ENCODE measurements at regions not wholly inside any gene's neighbourhood (a gene's known extent, or its start where the extent isn't known, plus 50 kb on each side); places are given as distances from the start of the nearest gene placed in this dataset.

GRCh38 chr14:61899497-61899896, 137.3 kb downstream of the SNAPC1 start:
- whole genome bisulfite sequencing, 2 donors, result 86 to 96% methylated on average over 4 of the region's 4 CpGs
- intact Hi-C loops (cut with DNase I; ENCODE audit: low total_unique reads), result no loop called here
- no peak for TF ChIP-seq CTCF (IDR thresholded peaks at IDR 0.05)
- TF ChIP-seq POLR2A (IDR thresholded peaks at IDR 0.05), result no peak
- H3K4me1 ChIP-seq, result no peaks in the 10 kb centered on the region
- no peak for DNase-seq
- no peaks in the 10 kb centered on the region for H3K27me3 ChIP-seq
- H3K4me3 ChIP-seq, result no peak overlapping the region
- no peaks in the 10 kb centered on the region for H3K36me3 ChIP-seq (ENCODE audit: low read depth, missing control alignments)
- no peak overlapping the region for H3K27ac ChIP-seq
- H3K9me3 ChIP-seq, result no peaks in the 10 kb centered on the region

DNA sequence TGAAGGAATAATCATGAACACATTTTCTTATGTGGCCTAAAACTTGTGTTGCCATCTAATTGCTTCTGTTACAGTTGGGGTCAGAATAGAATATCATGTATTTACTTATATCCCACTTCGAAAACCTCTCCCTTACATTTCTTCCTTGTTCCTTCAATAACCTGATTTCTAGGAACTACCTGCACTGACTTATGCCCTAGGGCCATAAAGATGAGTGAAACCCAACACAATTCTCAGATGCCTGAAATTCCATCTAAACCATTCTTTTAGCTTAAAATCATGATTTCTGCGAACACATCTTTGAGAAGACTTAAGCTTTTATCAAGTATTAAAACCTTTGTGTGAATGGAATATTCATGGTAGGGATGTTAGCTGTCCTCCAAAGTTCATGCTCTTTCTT, 142.7 kb downstream of the SNAPC1 start:
- WGBS, 2 donors, result 63 to 96% methylated on average over 2 of the region's 2 CpGs
- no peak for DNase-seq
- intact Hi-C loops (cut with DNase I; ENCODE audit: low total_unique reads), result no loop called here
- Histone ChIP-seq H3K27me3 (no peaks in the 10 kb centered on the region), H3K27ac (no peak overlapping the region), H3K9me3 (no peaks in the 10 kb centered on the region), H3K36me3 (ENCODE audit: low read depth, missing control alignments) (no peaks in the 10 kb centered on the region), H3K4me3 (no peak overlapping the region), H3K4me1 (no peaks in the 10 kb centered on the region)
- no peak for TF ChIP-seq CTCF (IDR thresholded peaks at IDR 0.05)

DNA sequence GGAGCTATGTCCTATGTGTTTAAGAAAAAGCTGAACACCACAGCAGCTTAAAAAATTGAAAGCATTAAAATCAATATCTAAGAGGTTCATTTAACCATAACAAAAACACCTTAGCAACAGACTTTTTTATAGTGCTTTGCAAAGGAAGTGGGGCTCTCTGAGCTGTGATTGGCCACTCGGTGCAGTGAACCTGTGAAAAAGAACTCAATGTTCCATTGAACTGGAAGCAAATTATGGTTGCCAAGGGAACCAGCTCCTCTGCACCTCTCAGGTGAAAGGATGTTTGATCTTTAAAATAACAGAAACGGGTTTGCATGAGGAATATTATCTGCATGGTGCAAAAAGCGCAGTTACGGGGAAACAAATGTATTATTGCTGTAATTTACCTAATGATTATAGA, 149.4 kb downstream of the SNAPC1 start:
- DNase-seq, result no peak
- Histone ChIP-seq H3K27me3 (no peaks in the 10 kb centered on the region), H3K27ac (no peak overlapping the region), H3K9me3 (no peaks in the 10 kb centered on the region), H3K4me3 (no peak overlapping the region), H3K36me3 (ENCODE audit: low read depth, missing control alignments) (no peaks in the 10 kb centered on the region), H3K4me1 (no peaks in the 10 kb centered on the region)
- TF ChIP-seq POLR2A (IDR thresholded peaks at IDR 0.05), result no peak
- no peak for TF ChIP-seq CTCF (IDR thresholded peaks at IDR 0.05)
- WGBS, 2 donors, result 67 to 74% methylated on average over 4 of the region's 4 CpGs
- intact Hi-C loops (cut with DNase I; ENCODE audit: low total_unique reads), result no loop called here

GRCh38 chr14:61918998-61919397, 156.8 kb downstream of the SNAPC1 start:
- DNase-seq, result no peak
- Histone ChIP-seq H3K27ac (no peak overlapping the region), H3K4me1 (no peaks in the 10 kb centered on the region)

More at GRCh38 chr14:61918998-61919397, 156.8 kb downstream of the SNAPC1 start:
- intact Hi-C loops (cut with DNase I; ENCODE audit: low total_unique reads), result no loop called here
- Histone ChIP-seq H3K27me3 (no peaks in the 10 kb centered on the region), H3K4me3 (no peak overlapping the region), H3K36me3 (ENCODE audit: low read depth, missing control alignments) (no peaks in the 10 kb centered on the region), H3K9me3 (no peaks in the 10 kb centered on the region)
- 61 to 78% methylated on average over 2 of the region's 2 CpGs for WGBS, 2 donors
- no peak for TF ChIP-seq CTCF (IDR thresholded peaks at IDR 0.05)

Measured in testis (tissue), 2 donors.